NCI-H774 (cell line): ENCODE measurements at regions not wholly inside any gene's neighbourhood (a gene's known extent, or its start where the extent isn't known, plus 50 kb on each side); places are given as distances from the start of the nearest gene placed in this dataset.
"Not testable (repeated sequence)": the region's sequence is repeated elsewhere in the genome, so short reads cannot be mapped to it uniquely, and the experiment has no call there.

Source experiments
- DNase-seq: peaks from one replicate; lab custom pipeline; 2025; lab: John Stamatoyannopoulos, UW

- DNase-seq, result no peak
Measured at GRCh38 chr6:157727629-157728182, 95.3 kb upstream of the SNX9 start.

- DNase-seq, result no peak
Measured at GRCh38 chr6:157728183-157728881, 94.7 kb upstream of the SNX9 start.

DNA sequence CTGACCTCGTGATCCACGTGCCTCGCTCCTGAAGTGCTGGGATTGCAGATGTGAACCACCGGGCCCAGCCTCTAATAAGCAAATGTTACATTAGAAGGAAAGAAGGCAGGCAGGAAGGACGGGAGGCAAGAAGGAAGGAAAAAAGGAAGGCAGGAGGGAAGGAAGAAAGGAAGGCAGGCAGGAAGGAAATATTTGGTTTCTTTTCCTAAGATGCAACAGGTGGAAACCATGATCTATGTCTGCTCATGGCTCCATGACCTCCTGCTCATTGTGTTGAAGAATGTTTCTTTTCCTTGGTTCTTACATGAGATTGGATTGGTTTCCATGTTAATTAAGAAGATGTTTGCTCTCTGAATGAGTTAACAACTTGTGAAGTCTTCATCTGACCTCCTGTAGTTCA, 91.8 kb upstream of the SNX9 start:
- no peak for DNase-seq

DNA sequence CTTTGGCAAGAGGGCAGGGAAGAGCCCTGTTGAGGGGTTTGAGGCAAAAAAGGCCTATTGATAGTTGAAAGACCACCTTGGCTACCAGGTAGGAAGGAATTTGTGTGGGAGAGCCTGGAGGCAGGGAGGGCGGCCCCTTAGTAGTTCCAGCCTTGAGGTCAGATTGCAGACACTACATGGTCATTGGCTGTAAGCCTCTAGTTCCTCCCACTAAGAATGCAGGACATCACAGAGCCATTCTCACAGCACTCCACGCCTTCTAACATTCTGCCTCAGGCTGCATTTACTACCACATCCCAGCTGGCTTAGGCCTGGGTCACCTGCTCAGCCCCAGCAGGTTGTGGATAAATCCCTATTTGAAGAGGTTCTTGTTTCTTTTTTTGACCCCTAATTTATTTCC, 91.0 kb upstream of the SNX9 start:
- DNase-seq, result no peak

DNA sequence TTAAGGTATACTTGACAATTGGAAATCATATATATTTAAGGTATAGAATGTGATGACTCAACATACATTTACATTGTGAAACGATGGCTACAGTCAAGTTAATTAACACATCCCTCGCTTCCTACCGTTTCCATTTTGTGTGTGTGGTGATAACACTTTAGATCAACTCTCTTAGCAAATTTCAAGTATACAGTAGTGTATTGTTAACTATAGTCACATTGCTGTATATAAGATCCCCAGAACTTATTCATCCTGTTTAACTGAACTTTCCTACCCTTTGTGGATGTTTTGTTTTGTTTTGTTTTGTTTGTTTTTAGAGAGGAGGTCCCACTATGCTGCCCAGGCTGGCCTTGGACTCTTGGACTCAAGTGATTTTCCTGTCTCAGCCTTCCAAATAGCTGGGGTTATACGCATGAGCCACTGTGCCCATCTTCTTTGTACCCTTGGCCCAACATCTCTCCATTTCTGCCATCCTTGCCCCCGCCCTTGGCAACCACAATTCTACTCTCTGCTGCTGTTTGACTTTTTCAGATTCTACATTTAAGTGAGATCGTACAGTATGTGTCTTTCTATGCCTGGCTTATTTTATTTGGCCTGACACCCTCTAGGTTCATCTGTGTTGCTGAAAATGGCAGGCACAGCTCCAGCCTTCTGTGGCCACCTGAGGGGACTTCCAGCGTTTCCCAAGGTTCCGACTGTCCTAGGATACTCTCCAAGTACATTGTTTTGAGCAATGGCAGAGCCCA, 90.5 kb upstream of the SNX9 start:
- DNase-seq, result no peak

DNA sequence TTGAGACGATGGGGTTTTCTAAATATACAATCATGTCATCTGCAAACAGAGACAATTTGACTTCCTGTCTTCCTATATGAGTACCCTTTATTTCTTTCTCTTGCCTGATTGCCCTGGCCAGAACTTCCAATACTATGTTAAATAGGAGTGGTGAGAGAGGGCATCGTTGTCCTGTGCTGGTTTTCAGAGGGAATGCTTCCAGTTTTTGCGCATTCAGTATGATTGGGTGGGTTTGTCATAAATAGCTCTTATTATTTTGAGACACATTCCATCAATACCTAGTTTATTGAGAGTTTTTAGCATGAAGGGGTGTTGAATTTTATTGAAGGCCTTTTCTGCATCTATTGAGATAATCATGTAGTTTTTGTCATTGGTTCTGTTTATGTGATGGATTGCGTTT, 86.5 kb upstream of the SNX9 start:
- not testable (repeated sequence) for DNase-seq

DNA sequence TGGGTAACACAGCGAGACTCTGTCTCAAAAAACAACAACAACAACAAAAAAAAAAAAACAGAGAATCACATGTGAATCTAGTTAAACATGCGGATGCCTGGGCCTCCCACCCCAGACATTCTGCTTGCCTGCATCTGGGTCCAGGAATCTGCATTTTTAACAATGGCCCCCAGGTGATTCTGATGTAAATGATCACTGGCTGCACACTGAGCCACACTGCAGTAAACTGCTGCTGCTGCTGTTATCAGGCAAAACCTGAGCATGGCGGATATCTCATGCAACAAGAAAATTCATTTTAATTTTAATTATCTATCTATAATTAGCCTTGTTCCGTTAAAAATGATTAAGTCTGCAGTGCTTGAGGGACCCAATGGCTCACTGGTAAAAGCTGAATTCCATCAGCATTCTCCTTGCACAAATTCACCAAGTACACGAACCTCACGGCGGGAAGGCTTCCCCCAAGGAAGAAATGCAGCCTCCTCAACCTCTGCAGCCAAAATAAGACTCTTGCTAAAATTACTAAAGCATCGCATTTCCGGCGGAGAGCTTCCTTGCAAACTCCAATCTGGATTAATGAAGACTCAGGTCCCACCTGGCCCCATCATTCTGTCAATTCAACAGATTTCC, 81.6 kb upstream of the SNX9 start:
- no peak for DNase-seq

DNA sequence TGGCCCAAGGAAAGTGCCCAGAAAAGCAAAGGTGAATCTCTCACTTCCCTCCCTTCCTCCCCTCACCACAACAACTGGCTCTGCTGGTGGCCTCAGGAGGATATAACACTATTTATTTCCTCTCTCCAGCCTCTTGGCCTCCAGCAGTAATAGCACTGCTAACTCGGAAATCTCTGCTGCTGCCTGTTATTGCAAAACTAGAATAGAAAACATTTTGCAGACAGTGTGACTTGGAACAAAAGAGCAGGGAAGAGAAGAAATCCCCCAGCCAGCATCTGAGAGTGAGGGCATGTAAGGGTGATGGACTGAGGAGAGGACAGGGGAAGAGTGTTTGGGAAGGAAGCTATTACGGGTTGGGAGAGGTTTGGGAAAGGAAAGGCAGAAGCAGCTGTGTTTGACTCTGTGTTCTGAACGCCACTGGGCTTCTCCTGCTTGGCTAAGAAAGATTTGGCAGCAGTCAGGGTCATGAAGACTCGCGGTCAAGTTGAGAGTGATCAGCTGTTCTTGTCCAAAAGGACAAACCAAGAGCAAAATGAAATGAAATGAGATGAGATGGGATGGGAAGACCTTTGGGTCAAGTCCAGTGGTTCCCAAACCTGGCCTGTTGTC, 81.0 kb upstream of the SNX9 start:
- no peak for DNase-seq

GRCh38 chr6:157744102-157744601, 78.9 kb upstream of the SNX9 start:
- no peak for DNase-seq

GRCh38 chr6:157746897-157747296, 76.1 kb upstream of the SNX9 start:
- no peak for DNase-seq

DNA sequence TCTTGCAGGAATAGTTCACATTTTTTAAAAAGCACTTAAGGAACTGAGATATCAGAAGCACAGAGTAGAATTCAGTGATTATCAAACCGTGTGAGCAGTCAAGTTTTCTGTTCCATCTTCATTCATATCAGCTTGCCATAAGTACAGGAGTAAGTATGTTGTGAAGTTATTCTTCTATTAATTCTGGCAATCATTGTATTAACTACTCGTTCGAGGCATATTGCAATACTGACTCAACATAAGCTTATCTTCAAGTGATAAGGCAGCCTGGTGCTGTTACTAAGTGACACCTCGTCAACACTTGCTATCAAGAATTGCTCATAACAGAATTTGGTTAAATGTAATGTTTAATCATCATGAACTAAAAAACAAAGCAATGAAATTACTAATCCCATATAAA, 75.7 kb upstream of the SNX9 start:
- no peak for DNase-seq

- no peak for DNase-seq
Measured at GRCh38 chr6:157748839-157749571, 74.0 kb upstream of the SNX9 start.

- DNase-seq, result not testable (repeated sequence)
Measured at GRCh38 chr6:157750973-157751372, 72.1 kb upstream of the SNX9 start.

GRCh38 chr6:157751547-157752200, 71.4 kb upstream of the SNX9 start:
- no peak for DNase-seq

DNA sequence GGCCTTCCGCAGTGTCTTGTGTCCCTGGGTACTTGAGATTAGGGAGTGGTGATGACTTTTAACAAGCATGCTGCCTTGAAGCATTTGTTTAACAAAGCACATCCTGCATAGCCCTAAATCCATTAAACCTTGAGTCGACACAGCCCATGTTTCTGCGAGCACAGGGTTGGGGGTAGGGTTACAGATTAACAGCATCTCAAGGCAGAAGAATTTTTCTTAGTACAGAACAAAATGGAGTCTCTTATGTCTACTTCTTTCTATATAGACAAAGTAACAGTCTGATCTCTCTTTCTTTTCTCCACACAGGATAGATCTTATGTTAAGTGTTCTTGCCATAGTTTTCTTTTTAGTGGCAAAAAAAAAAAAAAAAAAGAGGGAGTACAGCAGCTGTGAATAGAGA, 70.2 kb upstream of the SNX9 start:
- DNase-seq, result not testable (repeated sequence)

GRCh38 chr6:157753291-157753690, 69.8 kb upstream of the SNX9 start:
- DNase-seq, result no peak

GRCh38 chr6:157753801-157754200, 69.2 kb upstream of the SNX9 start:
- DNase-seq, result not testable (repeated sequence)

- DNase-seq, result no peak
Measured at GRCh38 chr6:157754351-157754750, 68.7 kb upstream of the SNX9 start.

GRCh38 chr6:157755032-157755745, 67.9 kb upstream of the SNX9 start:
- no peak for DNase-seq

DNA sequence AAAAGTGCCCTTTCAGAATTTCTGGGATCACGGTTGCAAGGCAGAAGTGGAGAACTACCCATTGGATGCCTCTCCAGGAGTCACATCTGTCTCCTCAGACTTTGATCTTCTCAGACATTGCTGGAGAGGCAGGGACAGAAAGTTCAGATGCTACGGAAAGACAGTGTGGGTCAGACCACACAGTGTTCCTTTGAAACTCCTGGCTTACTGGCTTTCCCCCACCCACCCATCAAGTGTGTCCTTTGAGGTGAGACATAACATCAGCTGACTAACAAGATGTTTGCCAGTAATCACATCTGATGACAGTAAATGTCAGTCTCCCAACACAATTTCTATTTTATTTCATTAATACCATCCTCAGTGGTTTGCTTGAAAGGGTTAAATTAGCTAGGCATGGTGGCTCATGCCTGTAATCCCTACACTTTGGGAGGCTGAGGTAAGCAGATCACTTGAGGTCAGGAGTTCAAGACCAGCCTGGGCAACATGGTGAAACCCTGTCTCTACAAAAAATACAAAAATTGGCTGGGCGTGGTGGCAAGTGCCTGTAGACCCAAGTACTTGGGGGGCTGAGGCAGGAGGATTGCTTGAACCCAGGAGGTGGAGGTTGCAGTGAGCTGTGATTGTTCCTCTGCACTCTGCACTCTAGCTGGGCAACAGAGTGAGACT, 67.2 kb upstream of the SNX9 start:
- DNase-seq, result no peak
